ENCODE measurements at regions not wholly inside any gene's neighbourhood (a gene's known extent, or its start where the extent isn't known, plus 50 kb on each side); places are given as distances from the start of the nearest gene placed in this dataset.
"Not testable (repeated sequence)": the region's sequence is repeated elsewhere in the genome, so short reads cannot be mapped to it uniquely, and the experiment has no call there.

- no peaks in the 10 kb centered on the region for H3K36me3 ChIP-seq (ENCODE audit: control insufficient read depth in 1 of 2, insufficient read depth in 2 of 2, low read length in 2 of 2)
- no peaks in the 10 kb centered on the region for H3K9me3 ChIP-seq (ENCODE audit: control insufficient read depth in 1 of 2, low read length in 2 of 2)
- no peaks in the 10 kb centered on the region for H3K4me1 ChIP-seq (ENCODE audit: control insufficient read depth in 1 of 2, insufficient read depth in 2 of 2, low read length in 2 of 2)
- H3K4me3 ChIP-seq (ENCODE audit: low read depth in 1 of 2, low read length in 2 of 2), result no peak overlapping the region
- no peak overlapping the region for H3K27ac ChIP-seq (ENCODE audit: low read depth, low read length)
- H3K27me3 ChIP-seq (ENCODE audit: control insufficient read depth in 1 of 2, insufficient read depth in 2 of 2, low read length in 2 of 2), result no peaks in the 10 kb centered on the region
- no peak overlapping the region for H3K9ac ChIP-seq (ENCODE audit: low read depth in 1 of 2, low read length in 2 of 2)
Observed at GRCh38 chr7:65285906-65286864, 87.5 kb upstream of the ZNF92 start.

GRCh38 chr7:65285241-65285640, 88.4 kb upstream of the ZNF92 start:
- H3K9ac ChIP-seq (ENCODE audit: low read depth in 1 of 2, low read length in 2 of 2); H3K4me3 ChIP-seq (ENCODE audit: low read depth in 1 of 2, low read length in 2 of 2); H3K27ac ChIP-seq (ENCODE audit: low read depth, low read length); H3K27me3 ChIP-seq (ENCODE audit: control insufficient read depth in 1 of 2, insufficient read depth in 2 of 2, low read length in 2 of 2); H3K4me1 ChIP-seq (ENCODE audit: control insufficient read depth in 1 of 2, insufficient read depth in 2 of 2, low read length in 2 of 2); H3K36me3 ChIP-seq (ENCODE audit: control insufficient read depth in 1 of 2, insufficient read depth in 2 of 2, low read length in 2 of 2); H3K9me3 ChIP-seq (ENCODE audit: control insufficient read depth in 1 of 2, low read length in 2 of 2): not testable (repeated sequence)

GRCh38 chr7:65279795-65280194, 93.9 kb upstream of the ZNF92 start:
- Histone ChIP-seq H3K4me3 (ENCODE audit: low read depth in 1 of 2, low read length in 2 of 2) (no peak overlapping the region), H3K4me1 (ENCODE audit: control insufficient read depth in 1 of 2, insufficient read depth in 2 of 2, low read length in 2 of 2) (no peaks in the 10 kb centered on the region), H3K27me3 (ENCODE audit: control insufficient read depth in 1 of 2, insufficient read depth in 2 of 2, low read length in 2 of 2) (no peaks in the 10 kb centered on the region), H3K9me3 (ENCODE audit: control insufficient read depth in 1 of 2, low read length in 2 of 2) (peaks cover 3 to 4% of the 10 kb centered on the region in 2 donors), H3K36me3 (ENCODE audit: control insufficient read depth in 1 of 2, insufficient read depth in 2 of 2, low read length in 2 of 2) (no peaks in the 10 kb centered on the region), H3K27ac (ENCODE audit: low read depth, low read length) (no peak overlapping the region), H3K9ac (ENCODE audit: low read depth in 1 of 2, low read length in 2 of 2) (no peak overlapping the region)

GRCh38 chr7:65276822-65277221, 96.8 kb upstream of the ZNF92 start:
- Histone ChIP-seq H3K27ac (ENCODE audit: low read depth, low read length) (no peak overlapping the region), H3K4me3 (ENCODE audit: low read depth in 1 of 2, low read length in 2 of 2) (no peak overlapping the region), H3K27me3 (ENCODE audit: control insufficient read depth in 1 of 2, insufficient read depth in 2 of 2, low read length in 2 of 2) (no peaks in the 10 kb centered on the region), H3K9ac (ENCODE audit: low read depth in 1 of 2, low read length in 2 of 2) (no peak overlapping the region), H3K9me3 (ENCODE audit: control insufficient read depth in 1 of 2, low read length in 2 of 2) (peaks cover 5 to 9% of the 10 kb centered on the region in 2 donors), H3K4me1 (ENCODE audit: control insufficient read depth in 1 of 2, insufficient read depth in 2 of 2, low read length in 2 of 2) (no peaks in the 10 kb centered on the region), H3K36me3 (ENCODE audit: control insufficient read depth in 1 of 2, insufficient read depth in 2 of 2, low read length in 2 of 2) (no peaks in the 10 kb centered on the region)

- not testable (repeated sequence) for H3K9me3 ChIP-seq (ENCODE audit: control insufficient read depth in 1 of 2, low read length in 2 of 2); H3K4me3 ChIP-seq (ENCODE audit: low read depth in 1 of 2, low read length in 2 of 2); H3K4me1 ChIP-seq (ENCODE audit: control insufficient read depth in 1 of 2, insufficient read depth in 2 of 2, low read length in 2 of 2); H3K36me3 ChIP-seq (ENCODE audit: control insufficient read depth in 1 of 2, insufficient read depth in 2 of 2, low read length in 2 of 2); H3K9ac ChIP-seq (ENCODE audit: low read depth in 1 of 2, low read length in 2 of 2); H3K27ac ChIP-seq (ENCODE audit: low read depth, low read length)
- H3K27me3 ChIP-seq (ENCODE audit: control insufficient read depth in 1 of 2, insufficient read depth in 2 of 2, low read length in 2 of 2), result peaks cover 0 to 10% of the 10 kb centered on the region in 2 donors
Observed at GRCh38 chr7:65271502-65271901, 102.2 kb upstream of the ZNF92 start.

- H3K36me3 ChIP-seq (ENCODE audit: control insufficient read depth in 1 of 2, insufficient read depth in 2 of 2, low read length in 2 of 2), result no peaks in the 10 kb centered on the region
- peaks cover 0 to 10% of the 10 kb centered on the region in 2 donors for H3K27me3 ChIP-seq (ENCODE audit: control insufficient read depth in 1 of 2, insufficient read depth in 2 of 2, low read length in 2 of 2)
- H3K4me1 ChIP-seq (ENCODE audit: control insufficient read depth in 1 of 2, insufficient read depth in 2 of 2, low read length in 2 of 2), result peaks cover 0 to 8% of the 10 kb centered on the region in 2 donors
- H3K9me3 ChIP-seq (ENCODE audit: control insufficient read depth in 1 of 2, low read length in 2 of 2), result peaks cover 0 to under 1% of the 10 kb centered on the region in 2 donors
- no peak overlapping the region for H3K27ac ChIP-seq (ENCODE audit: low read depth, low read length)
- peak overlapping the region; percentile 51 to 55 for H3K4me3 ChIP-seq (ENCODE audit: low read depth in 1 of 2, low read length in 2 of 2)
- no peak overlapping the region for H3K9ac ChIP-seq (ENCODE audit: low read depth in 1 of 2, low read length in 2 of 2)
Observed at GRCh38 chr7:65269150-65269856, 104.4 kb upstream of the ZNF92 start.

- no peaks in the 10 kb centered on the region for H3K9me3 ChIP-seq (ENCODE audit: control insufficient read depth in 1 of 2, low read length in 2 of 2)
- peaks cover 0 to 10% of the 10 kb centered on the region in 2 donors for H3K27me3 ChIP-seq (ENCODE audit: control insufficient read depth in 1 of 2, insufficient read depth in 2 of 2, low read length in 2 of 2)
- peak overlapping the region; percentile 51 to 55 for H3K4me3 ChIP-seq (ENCODE audit: low read depth in 1 of 2, low read length in 2 of 2)
- no peak overlapping the region for H3K27ac ChIP-seq (ENCODE audit: low read depth, low read length)
- no peaks in the 10 kb centered on the region for H3K36me3 ChIP-seq (ENCODE audit: control insufficient read depth in 1 of 2, insufficient read depth in 2 of 2, low read length in 2 of 2)
- H3K9ac ChIP-seq (ENCODE audit: low read depth in 1 of 2, low read length in 2 of 2), result no peak overlapping the region
- H3K4me1 ChIP-seq (ENCODE audit: control insufficient read depth in 1 of 2, insufficient read depth in 2 of 2, low read length in 2 of 2), result peaks cover 0 to 8% of the 10 kb centered on the region in 2 donors
Observed at GRCh38 chr7:65268782-65269149, 104.9 kb upstream of the ZNF92 start.

- peaks cover 0 to 10% of the 10 kb centered on the region in 2 donors for H3K27me3 ChIP-seq (ENCODE audit: control insufficient read depth in 1 of 2, insufficient read depth in 2 of 2, low read length in 2 of 2)
Observed at GRCh38 chr7:65265933-65266519, 107.6 kb upstream of the ZNF92 start.

GRCh38 chr7:65264258-65264657, 109.4 kb upstream of the ZNF92 start:
- peaks cover 0 to 3% of the 10 kb centered on the region in 2 donors for H3K27me3 ChIP-seq (ENCODE audit: control insufficient read depth in 1 of 2, insufficient read depth in 2 of 2, low read length in 2 of 2)
- peaks cover 0 to 3% of the 10 kb centered on the region in 2 donors for H3K4me1 ChIP-seq (ENCODE audit: control insufficient read depth in 1 of 2, insufficient read depth in 2 of 2, low read length in 2 of 2)
- no peaks in the 10 kb centered on the region for H3K36me3 ChIP-seq (ENCODE audit: control insufficient read depth in 1 of 2, insufficient read depth in 2 of 2, low read length in 2 of 2)
- H3K9ac ChIP-seq (ENCODE audit: low read depth in 1 of 2, low read length in 2 of 2), result no peak overlapping the region
- no peak overlapping the region for H3K4me3 ChIP-seq (ENCODE audit: low read depth in 1 of 2, low read length in 2 of 2)
- H3K9me3 ChIP-seq (ENCODE audit: control insufficient read depth in 1 of 2, low read length in 2 of 2), result no peaks in the 10 kb centered on the region
- H3K27ac ChIP-seq (ENCODE audit: low read depth, low read length), result no peak overlapping the region

More at GRCh38 chr7:65265933-65266519, 107.6 kb upstream of the ZNF92 start:
- Histone ChIP-seq H3K4me3 (ENCODE audit: low read depth in 1 of 2, low read length in 2 of 2) (no peak overlapping the region), H3K4me1 (ENCODE audit: control insufficient read depth in 1 of 2, insufficient read depth in 2 of 2, low read length in 2 of 2) (peaks cover 0 to 8% of the 10 kb centered on the region in 2 donors), H3K9me3 (ENCODE audit: control insufficient read depth in 1 of 2, low read length in 2 of 2) (no peaks in the 10 kb centered on the region), H3K9ac (ENCODE audit: low read depth in 1 of 2, low read length in 2 of 2) (no peak overlapping the region), H3K36me3 (ENCODE audit: control insufficient read depth in 1 of 2, insufficient read depth in 2 of 2, low read length in 2 of 2) (no peaks in the 10 kb centered on the region), H3K27ac (ENCODE audit: low read depth, low read length) (no peak overlapping the region)

- not testable (repeated sequence) for H3K27ac ChIP-seq (ENCODE audit: low read depth, low read length); H3K36me3 ChIP-seq (ENCODE audit: control insufficient read depth in 1 of 2, insufficient read depth in 2 of 2, low read length in 2 of 2); H3K9ac ChIP-seq (ENCODE audit: low read depth in 1 of 2, low read length in 2 of 2); H3K4me3 ChIP-seq (ENCODE audit: low read depth in 1 of 2, low read length in 2 of 2); H3K9me3 ChIP-seq (ENCODE audit: control insufficient read depth in 1 of 2, low read length in 2 of 2); H3K4me1 ChIP-seq (ENCODE audit: control insufficient read depth in 1 of 2, insufficient read depth in 2 of 2, low read length in 2 of 2); H3K27me3 ChIP-seq (ENCODE audit: control insufficient read depth in 1 of 2, insufficient read depth in 2 of 2, low read length in 2 of 2)
Observed at GRCh38 chr7:65260673-65261072, 113.0 kb upstream of the ZNF92 start.
